Skin epidermis (tissue), 12 donors: ENCODE measurements at regions not wholly inside any gene's neighbourhood (a gene's known extent, or its start where the extent isn't known, plus 50 kb on each side); places are given as distances from the start of the nearest gene placed in this dataset.
"Not testable (repeated sequence)": the region's sequence is repeated elsewhere in the genome, so short reads cannot be mapped to it uniquely, and the experiment has no call there.

ENCODE experiments used
- H3K27ac ChIP-seq, 21 experiments: fragments of 200-600 bp; sonication (generic) in 11 of 21; one replicate each; pipeline ENCODE4 v1.5.0; 2020; ENCODE audit warnings: mild to moderate bottlenecking in 3 of 21, inconsistent platforms in 2 of 21, moderate library complexity in 2 of 21
- H3K4me3 ChIP-seq, 7 experiments: fragments of 200-600 bp; sonication (generic) in 2 of 7; one replicate each; pipeline ENCODE4 v1.5.0; 2020; ENCODE audit warnings: inconsistent platforms in 2 of 7, mild to moderate bottlenecking in 2 of 7, moderate library complexity in 1 of 7

DNA sequence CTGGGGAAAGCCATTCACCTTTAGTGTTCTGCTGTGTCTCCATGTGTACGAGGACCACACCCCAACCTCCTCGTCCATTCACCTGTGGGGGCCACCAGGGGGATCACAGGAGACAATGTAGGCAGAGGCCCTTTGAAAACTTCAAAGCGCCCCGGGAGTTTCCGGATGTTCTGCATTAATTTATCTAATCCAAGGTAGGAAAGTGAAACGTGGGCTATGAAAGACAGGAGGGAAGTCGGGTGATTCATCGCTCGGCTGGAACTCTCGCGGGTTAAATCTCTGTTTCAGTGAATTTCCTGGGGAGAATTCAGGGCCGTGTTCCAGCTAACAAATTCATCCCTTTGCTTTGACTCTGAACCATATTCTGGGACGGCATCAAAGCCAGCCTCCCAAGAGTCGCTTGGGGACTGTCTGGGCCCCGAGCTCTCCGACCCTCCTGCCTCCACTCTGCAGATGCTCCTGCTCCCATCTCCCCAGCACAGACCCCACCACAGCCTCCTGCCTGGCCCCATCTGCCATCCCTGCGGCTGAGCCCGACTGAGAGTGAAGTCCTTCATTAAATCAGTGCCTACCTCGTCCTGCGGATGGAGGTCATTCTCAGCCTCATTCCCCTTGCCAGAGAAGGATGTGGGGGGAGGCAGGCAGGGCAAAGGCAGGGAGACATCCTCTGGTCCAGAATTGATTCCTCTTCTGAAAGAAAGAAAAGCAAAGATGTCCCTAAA is 114.1 kb upstream of the CARD11 start:
- H3K27ac ChIP-seq, result no peak overlapping the region
- H3K4me3 ChIP-seq, result peak overlapping the region in 1 of 7 experiments; percentile 8

DNA sequence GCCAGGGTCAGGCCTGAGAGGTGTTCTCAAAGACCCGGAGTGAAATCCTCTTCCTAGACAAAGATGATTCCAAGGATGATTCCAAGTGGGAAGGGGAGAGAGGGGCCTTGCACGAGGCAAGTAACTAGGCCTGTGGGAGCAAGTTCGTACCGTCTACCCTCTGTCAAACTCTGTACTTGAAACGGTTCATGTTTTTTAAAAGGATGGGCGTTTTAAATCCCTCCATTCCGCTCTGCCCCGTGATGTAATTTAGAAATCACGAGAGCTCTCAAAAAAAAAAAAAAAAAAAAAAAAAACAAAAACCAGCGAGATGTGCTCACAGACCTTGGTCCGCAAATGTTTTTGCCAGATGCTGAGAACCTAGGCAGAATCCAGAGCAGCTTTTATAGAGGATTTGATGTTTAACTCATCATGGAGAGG is 114.7 kb upstream of the CARD11 start:
- Histone ChIP-seq H3K4me3 (no peak overlapping the region), H3K27ac (no peak overlapping the region)

DNA sequence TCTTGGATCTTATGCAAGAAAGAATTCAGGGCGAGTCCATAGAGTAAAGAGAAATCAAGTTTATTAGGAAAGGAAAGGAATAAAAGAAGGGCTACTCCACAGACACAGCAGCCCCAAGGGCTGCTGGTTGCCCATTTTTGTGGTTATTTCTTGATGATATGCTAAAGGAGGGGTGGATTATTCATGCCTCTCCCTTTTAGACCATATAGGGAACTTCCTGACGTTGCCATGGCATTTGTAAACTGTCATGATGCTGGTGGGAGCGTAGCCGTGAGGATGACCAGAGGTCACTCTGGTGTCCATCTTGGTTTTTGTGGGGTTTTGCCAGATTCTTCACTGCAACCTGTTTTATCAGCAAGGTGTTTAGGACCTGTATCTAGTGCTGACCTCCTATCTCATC is 115.4 kb upstream of the CARD11 start:
- Histone ChIP-seq H3K27ac (no peak overlapping the region), H3K4me3 (no peak overlapping the region)

DNA sequence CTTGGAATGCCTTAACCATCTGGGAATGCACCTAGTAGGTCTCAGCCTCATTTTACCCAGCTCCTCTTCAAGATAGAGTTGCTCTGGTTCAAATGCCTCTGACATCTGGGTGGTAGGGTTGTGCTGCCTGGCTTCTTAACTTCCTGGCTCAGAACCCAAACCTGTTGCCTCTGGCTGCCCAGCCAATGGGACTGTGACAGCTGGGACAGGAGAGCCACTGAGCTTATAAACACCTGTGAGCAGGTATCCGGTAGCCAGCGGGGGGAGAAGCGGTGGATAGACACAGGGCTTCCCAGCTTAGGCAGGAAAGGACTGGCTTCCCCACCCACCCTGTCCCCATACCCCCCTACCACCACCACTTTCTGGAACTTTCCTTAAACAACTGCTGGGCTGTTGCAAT is 115.8 kb upstream of the CARD11 start:
- Histone ChIP-seq H3K4me3 (no peak overlapping the region), H3K27ac (no peak overlapping the region)

DNA sequence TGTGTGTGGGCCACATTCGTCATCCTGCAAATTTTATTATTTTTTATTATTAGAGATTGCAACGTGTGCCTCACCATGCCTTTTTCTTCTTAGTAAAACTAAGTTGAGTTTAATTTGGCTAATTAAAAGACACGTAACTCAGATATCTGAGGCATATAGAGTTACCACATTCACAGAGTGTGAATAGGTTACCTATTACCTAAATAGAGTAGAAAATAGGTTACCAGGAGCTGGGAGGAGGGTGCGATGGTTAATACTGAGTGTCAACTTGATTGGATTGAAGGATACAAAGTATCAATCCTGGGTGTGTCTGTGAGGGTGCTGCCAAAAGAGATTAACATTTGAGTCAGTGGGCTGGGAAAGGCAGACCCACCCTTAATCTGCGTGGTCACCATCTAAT is 116.3 kb upstream of the CARD11 start:
- not testable (repeated sequence) for H3K4me3 ChIP-seq, H3K27ac ChIP-seq

DNA sequence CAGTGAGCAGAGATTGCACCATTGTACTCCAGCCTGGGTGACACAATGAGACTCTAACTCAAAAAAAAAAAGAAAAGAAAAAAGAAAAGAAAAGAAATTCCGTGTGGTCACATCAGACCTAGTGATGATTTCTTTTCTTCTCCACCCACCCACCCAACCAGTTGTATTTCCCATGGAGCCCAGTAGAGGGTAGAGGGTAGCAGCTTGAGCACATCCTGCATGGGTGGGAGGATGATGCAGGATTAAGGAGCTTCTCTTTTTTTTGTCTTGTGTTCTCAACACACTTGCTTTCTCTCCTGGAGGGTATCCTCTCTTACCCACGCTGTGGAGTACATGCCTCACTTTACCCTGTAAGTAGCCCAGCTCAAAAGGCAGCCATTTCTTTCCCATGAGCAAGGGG is 118.6 kb upstream of the CARD11 start:
- Histone ChIP-seq H3K27ac (no peak overlapping the region), H3K4me3 (no peak overlapping the region)

DNA sequence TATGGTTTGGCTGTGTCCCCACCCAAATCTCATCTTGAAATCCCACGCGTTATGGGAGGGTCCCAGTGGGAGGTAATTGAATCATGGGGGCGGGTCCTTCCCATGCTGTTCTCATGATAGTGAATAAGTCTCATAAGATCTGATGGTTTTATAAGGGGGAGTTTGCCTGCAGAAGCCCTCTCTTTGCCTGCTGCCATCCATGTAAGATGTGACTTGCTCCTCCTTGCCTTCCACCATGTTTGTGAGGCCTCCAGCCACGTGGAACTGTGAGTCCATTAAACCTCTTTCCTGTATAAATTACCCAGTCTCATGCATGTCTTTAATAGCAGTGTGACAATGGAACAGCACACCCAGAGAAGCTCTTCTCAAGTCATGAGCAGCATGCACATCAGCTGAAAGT is 119.1 kb upstream of the CARD11 start:
- not testable (repeated sequence) for H3K27ac ChIP-seq, H3K4me3 ChIP-seq

DNA sequence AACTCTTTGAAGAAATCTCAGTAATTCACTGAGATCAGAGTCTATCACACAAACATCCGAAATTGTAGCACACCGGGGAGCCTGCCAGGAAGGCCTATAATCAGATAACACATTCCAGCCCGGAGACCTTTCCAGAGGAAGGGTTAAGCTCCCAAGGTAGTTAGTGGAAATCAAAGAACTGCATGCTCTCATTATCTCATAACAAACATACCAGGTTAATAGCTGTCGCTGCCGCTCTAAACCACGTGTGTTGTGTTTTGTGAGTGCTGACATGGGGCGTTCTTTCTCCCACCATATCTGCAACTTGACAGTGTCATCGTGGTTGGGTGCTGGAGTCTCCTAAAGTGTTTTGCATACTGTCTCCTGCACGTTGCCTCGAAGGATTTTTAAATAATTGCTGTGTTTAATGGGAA is 120.7 kb upstream of the CARD11 start:
- Histone ChIP-seq H3K27ac (no peak overlapping the region), H3K4me3 (no peak overlapping the region)

DNA sequence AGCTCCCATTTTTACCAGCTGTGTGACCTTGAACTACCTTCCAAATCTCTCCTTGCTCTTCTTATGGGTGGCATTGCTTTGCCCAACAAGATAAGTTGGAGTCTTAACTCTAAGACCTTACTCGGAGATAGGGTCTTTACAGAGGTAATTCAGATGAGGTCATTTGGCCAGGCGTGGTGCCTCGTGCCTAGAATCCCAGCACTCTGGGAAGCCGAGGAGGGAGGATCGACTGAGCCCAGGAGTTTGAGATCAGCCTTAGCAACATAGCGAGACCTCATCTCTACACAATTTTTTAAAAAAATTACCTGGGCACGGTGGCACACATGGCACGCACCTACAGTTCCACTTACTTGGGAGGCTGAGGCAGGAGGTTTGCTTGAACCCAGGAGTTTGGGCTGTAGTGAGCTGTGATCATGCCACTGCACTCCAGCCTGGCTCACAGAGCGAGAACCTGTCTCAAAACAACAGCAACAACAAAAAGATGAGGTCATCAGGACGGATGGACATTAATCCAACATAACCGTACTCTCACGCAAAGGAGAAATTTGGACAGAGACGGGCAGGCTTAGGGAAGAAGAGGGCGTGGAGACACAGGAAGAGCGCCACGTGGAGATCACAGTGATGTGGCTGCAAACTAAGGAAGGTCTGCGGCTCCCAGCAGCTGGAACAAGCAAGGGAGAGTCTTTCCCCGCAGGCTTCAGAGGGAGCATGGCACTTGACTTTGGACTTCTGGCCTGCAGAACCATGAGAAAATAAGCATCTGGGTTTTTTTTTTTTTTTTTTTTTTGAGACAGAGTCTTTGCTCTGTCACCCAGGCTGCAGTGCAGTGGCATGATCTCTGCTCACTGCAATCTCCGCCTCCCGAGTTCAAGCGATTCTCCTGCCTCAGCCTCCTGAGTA is 122.3 kb upstream of the CARD11 start:
- Histone ChIP-seq H3K4me3 (no peak overlapping the region), H3K27ac (no peak overlapping the region)

DNA sequence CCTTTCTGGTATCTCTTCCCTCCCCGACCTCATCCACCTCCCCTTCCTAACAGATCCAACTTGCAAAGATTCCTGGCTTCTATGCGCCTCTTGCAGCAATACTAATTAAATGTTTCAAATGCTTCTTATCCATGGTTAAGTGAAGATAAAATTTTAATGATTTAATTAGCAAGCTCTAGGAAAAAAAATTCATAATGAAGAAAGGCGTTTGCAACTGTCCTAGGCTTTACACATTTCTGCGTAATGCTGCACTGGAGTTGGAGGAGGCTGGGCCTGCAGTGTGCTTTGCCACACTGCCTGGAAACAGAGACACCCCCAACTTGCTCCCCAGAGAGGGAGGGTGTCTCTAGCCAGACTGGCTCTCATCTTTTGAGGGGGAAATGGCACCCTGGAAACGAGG is 123.9 kb upstream of the CARD11 start:
- H3K27ac ChIP-seq, result no peak overlapping the region
- H3K4me3 ChIP-seq, result no peak overlapping the region

DNA sequence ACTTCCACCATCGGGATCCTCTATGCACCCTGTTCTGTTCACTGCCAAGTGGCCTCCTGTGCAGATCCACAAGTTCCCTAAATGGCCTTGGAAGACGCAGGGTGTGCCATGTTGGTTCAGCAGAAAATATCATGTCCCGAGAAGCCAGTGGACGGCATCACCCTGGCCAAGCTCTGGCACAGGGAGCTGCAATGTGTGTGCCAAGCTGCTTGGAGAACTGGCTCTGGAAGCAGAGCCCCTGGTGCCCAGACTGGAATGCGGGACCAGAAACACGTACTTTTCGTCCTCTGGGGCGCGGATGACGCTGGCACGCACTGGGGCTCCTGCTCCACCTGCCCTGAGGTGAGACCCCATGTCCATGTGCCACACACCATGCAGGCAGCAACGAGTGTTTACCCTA is 124.7 kb upstream of the CARD11 start:
- H3K4me3 ChIP-seq, result no peak overlapping the region
- H3K27ac ChIP-seq, result no peak overlapping the region

DNA sequence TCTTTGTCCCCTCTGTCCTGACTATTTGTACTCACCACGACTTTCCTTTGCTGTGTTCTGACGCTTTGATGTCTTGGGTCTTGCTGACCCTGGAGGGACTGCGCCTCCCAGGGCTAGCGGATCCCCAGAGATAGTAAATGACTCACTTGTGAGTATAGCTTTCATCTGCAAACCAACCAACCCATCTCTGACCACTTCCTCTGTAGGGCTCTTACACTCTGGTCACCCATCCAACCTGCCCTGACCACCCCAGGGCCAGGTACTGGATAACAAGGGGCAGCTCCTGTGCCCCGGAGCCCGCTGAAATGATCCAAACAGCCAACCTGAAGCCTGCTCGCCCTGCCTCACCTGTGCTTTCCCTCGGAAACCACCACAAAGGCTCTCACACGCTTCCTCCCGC is 125.2 kb upstream of the CARD11 start:
- no peak overlapping the region for H3K4me3 ChIP-seq
- no peak overlapping the region for H3K27ac ChIP-seq

DNA sequence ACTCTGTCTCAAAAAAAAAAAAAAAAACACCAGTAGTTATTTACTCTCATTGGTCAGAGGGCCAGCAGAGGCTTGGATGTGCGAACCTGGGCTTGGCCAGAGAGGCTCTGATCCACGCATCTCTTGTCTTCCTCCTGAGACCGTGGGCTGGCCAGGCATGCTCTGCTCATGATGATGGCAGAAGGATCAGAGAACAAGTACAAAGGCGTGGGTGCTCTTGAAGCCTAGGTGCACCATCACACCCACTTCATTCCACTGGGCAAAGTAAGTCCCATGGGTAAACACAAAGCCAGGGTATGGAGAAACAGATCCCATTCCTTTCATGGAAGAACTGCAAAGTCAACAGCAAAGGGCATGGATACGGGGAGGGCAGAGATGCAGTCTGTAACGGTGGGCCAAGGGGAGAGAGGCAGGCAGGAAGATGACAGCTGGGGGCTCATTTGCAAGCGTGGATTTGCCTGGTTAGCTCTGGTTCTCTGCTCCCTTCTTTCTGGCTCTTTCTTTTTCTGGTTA is 128.2 kb upstream of the SDK1 start:
- Histone ChIP-seq H3K4me3 (no peak overlapping the region), H3K27ac (no peak overlapping the region)

DNA sequence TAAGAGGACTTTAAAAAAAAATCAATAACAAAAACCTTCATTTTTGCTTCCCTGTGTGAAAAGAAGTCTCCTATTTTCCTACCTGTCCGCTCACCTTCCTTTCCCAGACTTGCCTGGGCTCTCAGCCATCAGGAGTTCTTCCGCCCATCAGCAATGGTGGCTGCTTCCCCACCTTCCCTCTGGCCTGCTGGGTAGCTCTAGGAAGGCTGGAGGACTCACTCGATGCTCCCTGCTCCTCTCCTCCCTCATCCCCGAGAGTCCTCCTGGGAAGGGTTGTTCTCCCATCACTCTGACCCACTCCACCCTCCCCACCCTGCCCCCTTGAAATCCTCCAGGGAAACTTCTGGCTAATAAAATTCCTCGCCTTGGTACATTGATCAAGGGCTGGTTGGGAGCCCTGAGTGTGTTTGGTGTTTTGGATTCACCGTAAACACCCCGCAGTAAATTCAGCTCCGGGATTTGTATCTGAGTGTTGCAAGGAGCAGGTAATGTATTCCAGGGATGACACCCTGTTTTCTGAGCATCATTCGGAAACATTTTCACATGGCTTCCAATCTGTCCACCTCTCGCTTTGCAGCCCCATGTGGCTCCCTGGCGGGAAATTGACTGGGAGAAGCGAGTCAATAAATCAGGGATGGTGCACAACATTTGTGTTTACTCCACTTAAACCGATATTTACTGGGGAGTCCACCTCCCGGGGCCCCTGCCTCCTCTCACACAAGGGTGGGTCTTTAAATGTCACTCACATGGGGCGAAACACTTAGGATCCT is 126.4 kb upstream of the SDK1 start:
- Histone ChIP-seq H3K4me3 (no peak overlapping the region), H3K27ac (no peak overlapping the region)

DNA sequence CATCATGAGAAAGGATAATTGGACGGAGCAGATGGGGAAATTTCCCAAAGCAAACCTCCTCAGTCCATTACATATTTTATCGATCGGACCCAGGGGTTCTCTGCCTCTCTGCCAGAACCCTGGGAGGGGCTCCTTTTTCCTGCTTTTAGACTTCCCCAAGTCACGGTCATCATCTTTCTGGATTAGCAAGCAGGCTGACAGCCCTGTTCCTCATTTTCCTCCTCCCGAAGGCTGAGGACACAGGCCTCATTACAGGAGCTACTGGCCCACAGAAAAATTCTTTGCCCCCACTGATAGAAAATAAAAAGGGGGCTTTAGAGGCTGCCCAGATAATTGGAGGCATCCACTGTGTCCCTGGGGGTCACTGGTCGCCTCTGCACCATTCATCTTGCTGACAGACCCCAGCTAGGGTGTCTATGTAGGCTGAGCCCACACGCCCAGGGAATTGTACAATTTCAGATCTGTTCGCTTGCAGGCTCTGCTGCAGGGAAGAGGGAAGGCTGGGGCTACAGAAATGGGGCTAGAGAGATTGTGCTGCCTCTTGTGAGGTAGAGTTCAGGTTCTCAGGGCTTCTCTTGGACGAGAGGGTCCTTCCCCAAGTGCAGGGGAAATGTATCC is 125.7 kb upstream of the SDK1 start:
- no peak overlapping the region for H3K4me3 ChIP-seq

DNA sequence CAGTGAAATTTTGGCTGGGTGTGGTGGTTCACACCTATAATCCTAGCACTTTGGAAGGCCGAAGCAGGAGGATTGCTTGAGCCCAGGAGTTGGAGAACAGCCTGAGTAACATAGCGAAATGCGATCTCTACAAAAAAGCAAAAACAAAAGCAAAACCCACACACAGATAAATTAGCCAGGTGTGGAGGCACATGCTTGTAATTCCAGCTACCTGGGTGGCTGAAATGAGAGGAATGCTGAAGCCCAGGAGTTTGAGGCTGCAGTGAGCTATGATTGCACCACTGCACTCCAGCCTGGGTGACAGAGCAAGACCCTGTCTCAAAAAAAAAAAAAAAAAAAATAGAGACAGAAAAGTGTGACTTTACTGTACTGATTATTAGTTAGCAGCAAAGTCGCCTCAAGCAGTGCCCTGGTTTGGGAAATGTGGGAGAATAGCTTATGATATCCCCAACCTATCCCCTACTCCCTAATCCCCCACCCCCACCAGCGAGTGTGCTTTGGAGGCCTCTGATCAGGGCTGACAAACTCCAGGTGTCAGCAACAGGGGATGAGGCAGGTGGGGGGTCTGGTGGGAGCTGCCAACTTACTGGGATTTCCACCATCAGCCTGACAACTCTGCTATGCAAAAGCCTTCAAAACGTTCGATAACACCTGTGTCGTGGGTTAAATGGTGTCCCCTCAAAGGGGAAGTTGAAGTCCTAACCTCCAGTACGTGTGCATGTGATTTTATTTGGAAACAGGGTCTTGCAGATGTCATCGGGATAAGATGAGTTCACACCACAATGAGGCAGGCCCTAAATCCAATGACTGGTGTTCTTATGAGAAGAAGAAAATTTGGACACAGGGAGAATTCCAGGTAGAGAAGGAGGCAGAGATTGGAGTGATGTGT is 124.7 kb upstream of the SDK1 start:
- no peak overlapping the region for H3K4me3 ChIP-seq
- no peak overlapping the region for H3K27ac ChIP-seq

More for the DNA sequence above, 125.7 kb upstream of the SDK1 start:
- H3K27ac ChIP-seq, result no peak overlapping the region

DNA sequence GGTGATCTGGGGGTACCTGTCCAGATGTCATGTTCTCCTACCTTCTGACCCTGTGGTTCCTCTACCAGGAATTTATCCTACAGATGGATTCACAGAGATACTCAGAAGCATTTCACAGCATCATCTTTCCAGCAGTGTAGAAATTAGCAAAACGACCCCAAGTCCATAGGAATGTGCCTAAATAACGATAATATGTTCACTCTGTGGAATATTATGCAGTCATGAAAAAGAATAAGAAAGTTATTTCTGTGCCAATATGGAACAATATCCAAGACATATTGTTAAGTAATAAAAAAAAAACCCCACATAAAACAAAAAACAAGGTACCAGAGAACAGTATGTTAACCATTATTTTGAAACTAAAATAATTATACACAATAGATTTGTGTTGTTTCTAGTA is 123.8 kb upstream of the SDK1 start:
- no peak overlapping the region for H3K27ac ChIP-seq
- no peak overlapping the region for H3K4me3 ChIP-seq

DNA sequence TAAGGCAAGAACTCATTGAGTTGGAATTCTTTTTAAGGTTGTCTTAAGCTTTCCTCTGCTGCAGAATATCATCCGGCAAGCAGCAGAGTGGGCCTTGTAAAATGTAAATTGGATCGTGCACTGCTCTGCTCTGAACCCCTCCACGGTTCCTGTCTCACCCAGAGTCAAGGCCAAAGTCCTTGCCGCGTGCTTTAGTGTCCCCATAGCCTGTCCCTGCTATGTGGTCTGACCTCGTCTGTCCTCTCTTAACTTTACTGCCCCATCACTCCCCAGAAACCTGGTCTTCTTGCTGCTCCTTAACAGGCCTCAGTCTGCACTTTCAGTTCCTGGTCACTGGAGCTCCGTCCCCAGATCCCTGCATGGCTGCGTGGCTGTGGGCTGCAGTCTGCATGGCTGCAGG is 121.6 kb upstream of the SDK1 start:
- Histone ChIP-seq H3K27ac (no peak overlapping the region), H3K4me3 (no peak overlapping the region)

DNA sequence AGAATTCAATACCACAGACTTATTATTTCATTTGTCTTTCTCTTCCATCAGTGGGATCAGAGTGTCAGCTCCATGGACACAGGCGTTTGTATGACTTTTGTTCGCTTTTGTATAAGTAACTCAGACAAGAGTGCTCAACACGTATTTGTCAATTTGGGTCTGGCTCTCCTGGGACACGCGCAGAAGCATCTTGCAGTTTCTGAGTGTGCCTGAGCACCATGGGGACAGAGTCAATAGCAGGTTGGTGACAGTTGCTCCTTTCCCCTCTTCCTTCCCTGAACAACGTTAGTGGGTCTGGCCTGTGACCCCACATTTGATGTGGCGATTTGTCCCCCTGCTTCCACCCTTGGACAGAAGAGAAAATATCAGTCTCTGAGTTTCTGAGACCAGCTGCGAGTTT is 120.4 kb upstream of the SDK1 start:
- Histone ChIP-seq H3K4me3 (no peak overlapping the region), H3K27ac (no peak overlapping the region)
